ENCODE measurements at regions not wholly inside any gene's neighbourhood (a gene's known extent, or its start where the extent isn't known, plus 50 kb on each side); places are given as distances from the start of the nearest gene placed in this dataset.
"Not testable (repeated sequence)": the region's sequence is repeated elsewhere in the genome, so short reads cannot be mapped to it uniquely, and the experiment has no call there.

DNA sequence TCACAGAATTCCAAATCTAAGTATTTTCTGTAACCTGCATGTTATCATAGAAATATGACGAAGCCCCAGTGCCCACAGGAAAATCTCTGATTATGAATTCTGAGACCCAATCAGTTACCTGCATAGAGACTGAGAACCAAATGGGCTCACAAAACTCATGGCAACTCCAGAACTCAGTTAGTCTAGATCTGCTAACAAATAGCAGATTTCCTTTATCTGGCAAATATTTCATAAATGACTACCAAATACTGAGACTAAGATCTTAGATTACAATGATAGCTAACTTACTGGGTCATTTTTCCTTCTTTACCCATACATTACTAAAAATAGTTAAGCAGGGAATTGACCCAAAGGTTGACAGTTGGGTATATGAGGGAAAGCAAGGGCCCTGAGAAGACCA is 228.1 kb upstream of the FAT3 start:
- no peaks in the 10 kb centered on the region for H3K9me3 Mint-ChIP-seq (ENCODE audit: unreplicated experiment)
- Histone ChIP-seq H3K27me3 (replicated peaks; ENCODE audit: control insufficient read depth, insufficient read depth, low read length) (no peaks in the 10 kb centered on the region), H3K4me3 (ENCODE audit: low read depth, low read length) (no peak overlapping the region), H3K9me3 (no peaks in the 10 kb centered on the region), H3K4me1 (peaks cover 15% of the 10 kb centered on the region; the same call in 1 of the 2 replicates), H3K36me3 (ENCODE audit: control insufficient read depth, insufficient read depth, low read length) (no peaks in the 10 kb centered on the region)
- ChIA-PET POLR2A (no interaction called here), CTCF (no interaction called here)
- H3K27ac Mint-ChIP-seq (ENCODE audit: unreplicated experiment) = no peak overlapping the region
- no peak for DNase-seq
- intact Hi-C loops (cut with micrococcal nuclease; ENCODE audit: unreplicated experiment) = no loop called here
- H3K27me3 Mint-ChIP-seq (ENCODE audit: insufficient read depth, unreplicated experiment) = no peaks in the 10 kb centered on the region
- BruUV-seq (replicated peaks) = no TSS peak
- H3K36me3 Mint-ChIP-seq (ENCODE audit: insufficient read depth, unreplicated experiment) = no peaks in the 10 kb centered on the region
- H3K4me1 Mint-ChIP-seq (ENCODE audit: low read depth, unreplicated experiment) = peaks cover 11% of the 10 kb centered on the region
- TF ChIP-seq, protein P1, sequence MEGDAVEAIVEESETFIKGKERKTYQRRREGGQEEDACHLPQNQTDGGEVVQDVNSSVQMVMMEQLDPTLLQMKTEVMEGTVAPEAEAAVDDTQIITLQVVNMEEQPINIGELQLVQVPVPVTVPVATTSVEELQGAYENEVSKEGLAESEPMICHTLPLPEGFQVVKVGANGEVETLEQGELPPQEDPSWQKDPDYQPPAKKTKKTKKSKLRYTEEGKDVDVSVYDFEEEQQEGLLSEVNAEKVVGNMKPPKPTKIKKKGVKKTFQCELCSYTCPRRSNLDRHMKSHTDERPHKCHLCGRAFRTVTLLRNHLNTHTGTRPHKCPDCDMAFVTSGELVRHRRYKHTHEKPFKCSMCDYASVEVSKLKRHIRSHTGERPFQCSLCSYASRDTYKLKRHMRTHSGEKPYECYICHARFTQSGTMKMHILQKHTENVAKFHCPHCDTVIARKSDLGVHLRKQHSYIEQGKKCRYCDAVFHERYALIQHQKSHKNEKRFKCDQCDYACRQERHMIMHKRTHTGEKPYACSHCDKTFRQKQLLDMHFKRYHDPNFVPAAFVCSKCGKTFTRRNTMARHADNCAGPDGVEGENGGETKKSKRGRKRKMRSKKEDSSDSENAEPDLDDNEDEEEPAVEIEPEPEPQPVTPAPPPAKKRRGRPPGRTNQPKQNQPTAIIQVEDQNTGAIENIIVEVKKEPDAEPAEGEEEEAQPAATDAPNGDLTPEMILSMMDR (IDR thresholded peaks at IDR 0.05; ENCODE audit: insufficient read depth in 1 of 2, low read depth in 1 of 2, low read length in 1 of 2, severe bottlenecking in 1 of 2, unreplicated experiment in 1 of 2) = no peak
- H3K4me3 Mint-ChIP-seq (ENCODE audit: unreplicated experiment) = no peak overlapping the region

DNA sequence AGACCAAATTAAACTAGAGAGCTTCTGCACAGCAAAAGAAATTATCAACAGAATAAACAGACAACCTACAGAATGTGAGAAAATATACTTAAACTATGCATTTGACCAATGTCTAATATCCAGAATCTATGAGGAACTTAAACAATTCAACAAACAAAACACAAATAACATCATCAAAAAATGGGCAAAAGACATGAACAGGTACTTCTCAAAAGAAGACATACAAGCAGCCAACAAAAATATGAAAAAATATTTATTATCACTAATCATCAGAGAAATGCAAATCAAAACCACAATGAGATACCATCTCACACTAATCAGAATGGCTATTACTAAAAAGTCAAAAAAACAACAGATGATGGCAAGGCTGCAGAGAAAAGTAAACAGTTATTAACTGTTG is 236.2 kb upstream of the FAT3 start:
- intact Hi-C loops (cut with micrococcal nuclease; ENCODE audit: unreplicated experiment); H3K27me3 Mint-ChIP-seq (ENCODE audit: insufficient read depth, unreplicated experiment); H3K4me3 Mint-ChIP-seq (ENCODE audit: unreplicated experiment); POLR2A ChIA-PET; CTCF ChIA-PET; BruUV-seq (replicated peaks); H3K9me3 ChIP-seq; H3K27me3 ChIP-seq (replicated peaks; ENCODE audit: control insufficient read depth, insufficient read depth, low read length); H3K27ac Mint-ChIP-seq (ENCODE audit: unreplicated experiment); H3K4me1 Mint-ChIP-seq (ENCODE audit: low read depth, unreplicated experiment); H3K9me3 Mint-ChIP-seq (ENCODE audit: unreplicated experiment); H3K4me3 ChIP-seq (ENCODE audit: low read depth, low read length); H3K4me1 ChIP-seq; H3K36me3 Mint-ChIP-seq (ENCODE audit: insufficient read depth, unreplicated experiment); DNase-seq; H3K36me3 ChIP-seq (ENCODE audit: control insufficient read depth, insufficient read depth, low read length): not testable (repeated sequence)

DNA sequence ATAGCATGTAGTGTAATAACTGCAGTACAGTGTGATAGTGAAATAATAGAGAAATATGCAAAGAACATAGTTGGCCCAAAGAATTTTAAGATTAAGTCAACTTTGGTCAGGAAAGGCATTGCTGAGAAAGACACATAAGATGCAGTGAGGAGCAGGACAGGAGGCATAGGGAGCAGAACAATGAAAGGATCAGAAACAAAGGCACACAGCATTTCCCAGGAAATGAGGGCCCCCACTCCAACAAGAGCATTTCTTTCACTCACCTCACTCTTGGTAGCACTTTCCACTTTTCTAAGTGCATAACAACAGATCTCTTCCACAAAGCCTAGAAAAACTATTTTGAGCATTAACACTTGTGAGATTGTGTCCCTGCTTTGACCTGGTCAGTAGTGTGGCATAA is 238.4 kb upstream of the FAT3 start:
- no peak for DNase-seq
- Mint-ChIP-seq H3K4me1 (ENCODE audit: low read depth, unreplicated experiment) (no peaks in the 10 kb centered on the region), H3K27me3 (ENCODE audit: insufficient read depth, unreplicated experiment) (no peaks in the 10 kb centered on the region), H3K4me3 (ENCODE audit: unreplicated experiment) (no peak overlapping the region), H3K9me3 (ENCODE audit: unreplicated experiment) (no peaks in the 10 kb centered on the region), H3K27ac (ENCODE audit: unreplicated experiment) (no peak overlapping the region), H3K36me3 (ENCODE audit: insufficient read depth, unreplicated experiment) (no peaks in the 10 kb centered on the region)
- TF ChIP-seq, protein P1 (IDR thresholded peaks at IDR 0.05; ENCODE audit: insufficient read depth in 1 of 2, low read depth in 1 of 2, low read length in 1 of 2, severe bottlenecking in 1 of 2, unreplicated experiment in 1 of 2) = no peak
- ChIA-PET POLR2A (no interaction called here), CTCF (no interaction called here)
- Histone ChIP-seq H3K36me3 (ENCODE audit: control insufficient read depth, insufficient read depth, low read length) (no peaks in the 10 kb centered on the region), H3K4me1 (no peaks in the 10 kb centered on the region), H3K9me3 (no peaks in the 10 kb centered on the region), H3K27me3 (replicated peaks; ENCODE audit: control insufficient read depth, insufficient read depth, low read length) (no peaks in the 10 kb centered on the region), H3K4me3 (ENCODE audit: low read depth, low read length) (no peak overlapping the region)
- no TSS peak for BruUV-seq (replicated peaks)
- intact Hi-C loops (cut with micrococcal nuclease; ENCODE audit: unreplicated experiment) = no loop called here

DNA sequence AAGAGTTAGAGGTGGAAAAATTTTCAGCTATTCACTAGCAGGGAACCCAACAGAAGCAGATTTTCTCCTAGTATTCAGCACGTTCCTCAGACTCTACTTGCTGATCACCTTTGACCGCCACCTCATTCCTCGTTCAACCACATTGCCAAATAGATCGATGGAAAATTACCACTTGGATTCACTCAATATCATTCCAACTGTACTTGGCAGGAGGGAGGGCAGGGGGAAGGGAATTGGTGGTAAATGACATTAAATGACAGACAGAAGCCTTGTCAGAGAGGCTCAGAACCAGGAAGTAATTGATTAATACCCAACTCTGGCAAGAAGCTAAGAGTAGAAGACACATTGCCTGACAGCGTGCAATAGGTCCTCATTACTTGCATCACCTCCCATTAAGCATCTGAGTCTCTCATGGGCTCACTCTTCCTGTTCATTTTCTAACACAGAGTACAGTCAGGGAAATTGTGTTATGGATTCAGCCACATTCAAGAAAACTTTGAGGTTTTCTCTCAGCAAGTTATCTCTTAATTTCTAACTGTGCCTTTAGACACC is 240.5 kb upstream of the FAT3 start:
- H3K36me3 Mint-ChIP-seq (ENCODE audit: insufficient read depth, unreplicated experiment) = no peaks in the 10 kb centered on the region
- no peaks in the 10 kb centered on the region for H3K4me1 ChIP-seq
- H3K27me3 Mint-ChIP-seq (ENCODE audit: insufficient read depth, unreplicated experiment) = no peaks in the 10 kb centered on the region
- TF ChIP-seq, protein P1 (IDR thresholded peaks at IDR 0.05; ENCODE audit: insufficient read depth in 1 of 2, low read depth in 1 of 2, low read length in 1 of 2, severe bottlenecking in 1 of 2, unreplicated experiment in 1 of 2) = no peak
- CTCF ChIA-PET = no interaction called here
- POLR2A ChIA-PET = no interaction called here
- H3K9me3 Mint-ChIP-seq (ENCODE audit: unreplicated experiment) = no peaks in the 10 kb centered on the region
- DNase-seq = no peak
- no peaks in the 10 kb centered on the region for H3K4me1 Mint-ChIP-seq (ENCODE audit: low read depth, unreplicated experiment)
- H3K27ac Mint-ChIP-seq (ENCODE audit: unreplicated experiment) = no peak overlapping the region
- no peak overlapping the region for H3K4me3 Mint-ChIP-seq (ENCODE audit: unreplicated experiment)
- no peaks in the 10 kb centered on the region for H3K36me3 ChIP-seq (ENCODE audit: control insufficient read depth, insufficient read depth, low read length)
- intact Hi-C loops (cut with micrococcal nuclease; ENCODE audit: unreplicated experiment) = no loop called here
- H3K27me3 ChIP-seq (replicated peaks; ENCODE audit: control insufficient read depth, insufficient read depth, low read length) = no peaks in the 10 kb centered on the region
- H3K9me3 ChIP-seq = no peaks in the 10 kb centered on the region
- H3K4me3 ChIP-seq (ENCODE audit: low read depth, low read length) = no peak overlapping the region
- no TSS peak for BruUV-seq (replicated peaks)

Data from Caco-2 (cell line).